ENCODE measurements at regions not wholly inside any gene's neighbourhood (a gene's known extent, or its start where the extent isn't known, plus 50 kb on each side); places are given as distances from the start of the nearest gene placed in this dataset.

GRCh38 chr21:35504951-35505466 is 455.9 kb upstream of the RUNX1 start:
- TF ChIP-seq CTCF (IDR thresholded peaks at IDR 0.05; ENCODE audit: low read depth, low read length, poor library complexity, severe bottlenecking) = no peak
- no peak for TF ChIP-seq EZH2phosphoT487 (IDR thresholded peaks at IDR 0.05; ENCODE audit: borderline replicate concordance, low read length)
- Histone ChIP-seq H3K27me3 (ENCODE audit: control insufficient read depth, low read length) (peaks cover 27% of the 10 kb centered on the region), H3F3A (ENCODE audit: control insufficient read depth, insufficient read depth) (no peaks in the 10 kb centered on the region), H3K4me2 (ENCODE audit: low read length) (no peak overlapping the region), H3K79me2 (ENCODE audit: control insufficient read depth, low read length) (no peaks in the 10 kb centered on the region), H3K4me1 (ENCODE audit: control insufficient read depth, low read length) (no peaks in the 10 kb centered on the region), H3K36me3 (ENCODE audit: control insufficient read depth, low read length) (no peaks in the 10 kb centered on the region), H4K20me1 (ENCODE audit: control insufficient read depth, insufficient read depth, low read depth, low read length) (no peaks in the 10 kb centered on the region), H3K9me2 (replicated peaks; ENCODE audit: control insufficient read depth, low read length) (no peaks in the 10 kb centered on the region), H3K9me3 (ENCODE audit: control insufficient read depth, insufficient read depth, low read length) (no peaks in the 10 kb centered on the region), H3K27ac (ENCODE audit: low read depth, low read length) (no peak overlapping the region), H3K4me3 (ENCODE audit: low read length) (no peak overlapping the region)

GRCh38 chr21:35504277-35504676 is 455.2 kb upstream of the RUNX1 start:
- Histone ChIP-seq H3K79me2 (ENCODE audit: control insufficient read depth, low read length) (no peaks in the 10 kb centered on the region), H3K27me3 (ENCODE audit: control insufficient read depth, low read length) (peaks cover 25% of the 10 kb centered on the region), H3K36me3 (ENCODE audit: control insufficient read depth, low read length) (no peaks in the 10 kb centered on the region), H3K4me1 (ENCODE audit: control insufficient read depth, low read length) (no peaks in the 10 kb centered on the region), H3K9me3 (ENCODE audit: control insufficient read depth, insufficient read depth, low read length) (no peaks in the 10 kb centered on the region), H3F3A (ENCODE audit: control insufficient read depth, insufficient read depth) (no peaks in the 10 kb centered on the region), H4K20me1 (ENCODE audit: control insufficient read depth, insufficient read depth, low read depth, low read length) (no peaks in the 10 kb centered on the region), H3K4me3 (ENCODE audit: low read length) (no peak overlapping the region), H3K4me2 (ENCODE audit: low read length) (no peak overlapping the region), H3K27ac (ENCODE audit: low read depth, low read length) (no peak overlapping the region), H3K9me2 (replicated peaks; ENCODE audit: control insufficient read depth, low read length) (no peaks in the 10 kb centered on the region)
- TF ChIP-seq CTCF (IDR thresholded peaks at IDR 0.05; ENCODE audit: low read depth, low read length, poor library complexity, severe bottlenecking) (no peak), EZH2phosphoT487 (IDR thresholded peaks at IDR 0.05; ENCODE audit: borderline replicate concordance, low read length) (no peak)

- H3K4me1 ChIP-seq (ENCODE audit: control insufficient read depth, low read length) = no peaks in the 10 kb centered on the region
- H3K9me2 ChIP-seq (replicated peaks; ENCODE audit: control insufficient read depth, low read length) = no peaks in the 10 kb centered on the region
- H3K27me3 ChIP-seq (ENCODE audit: control insufficient read depth, low read length) = peaks cover 25% of the 10 kb centered on the region
- no peak overlapping the region for H3K4me2 ChIP-seq (ENCODE audit: low read length)
- no peaks in the 10 kb centered on the region for H3F3A ChIP-seq (ENCODE audit: control insufficient read depth, insufficient read depth)
- H4K20me1 ChIP-seq (ENCODE audit: control insufficient read depth, insufficient read depth, low read depth, low read length) = no peaks in the 10 kb centered on the region
- TF ChIP-seq EZH2phosphoT487 (IDR thresholded peaks at IDR 0.05; ENCODE audit: borderline replicate concordance, low read length) (no peak), CTCF (IDR thresholded peaks at IDR 0.05; ENCODE audit: low read depth, low read length, poor library complexity, severe bottlenecking) (no peak)
- H3K36me3 ChIP-seq (ENCODE audit: control insufficient read depth, low read length) = no peaks in the 10 kb centered on the region
- no peaks in the 10 kb centered on the region for H3K9me3 ChIP-seq (ENCODE audit: control insufficient read depth, insufficient read depth, low read length)
- no peak overlapping the region for H3K27ac ChIP-seq (ENCODE audit: low read depth, low read length)
- no peak overlapping the region for H3K4me3 ChIP-seq (ENCODE audit: low read length)
- H3K79me2 ChIP-seq (ENCODE audit: control insufficient read depth, low read length) = no peaks in the 10 kb centered on the region
Measured at GRCh38 chr21:35503671-35504070, 454.6 kb upstream of the RUNX1 start.

Measured in DOHH2 (cell line).